Activated T-cell treated with anti-CD3 and anti-CD28 coated beads, Interleukin-2, amount 50 U/mL, for 24 hours (primary cell): ENCODE measurements at regions not wholly inside any gene's neighbourhood (a gene's known extent, or its start where the extent isn't known, plus 50 kb on each side); places are given as distances from the start of the nearest gene placed in this dataset.

Source experiments
- DNase-seq: peaks from one replicate; pipeline ENCODE4 v3.0.0-alpha.2; 2020
- H3K27ac Mint-ChIP-seq: 2 replicates; pipeline ENCODE4 v1.8.0; 2020; ENCODE audit warnings: mild to moderate bottlenecking, mixed read lengths
- H3K27me3 Mint-ChIP-seq: 2 replicates; pipeline ENCODE4 v1.8.0; 2020; ENCODE audit warnings: mixed read lengths
- H3K36me3 Mint-ChIP-seq: 2 replicates; pipeline ENCODE4 v1.8.0; 2020; ENCODE audit warnings: low read depth, mixed read lengths
- H3K4me1 Mint-ChIP-seq: 2 replicates; pipeline ENCODE4 v1.8.0; 2020; ENCODE audit warnings: low read depth, mixed read lengths
- H3K4me3 Mint-ChIP-seq: 2 replicates; pipeline ENCODE4 v1.8.0; 2020; ENCODE audit warnings: mild to moderate bottlenecking, moderate library complexity, mixed read lengths
- H3K9me3 Mint-ChIP-seq: 2 replicates; pipeline ENCODE4 v1.8.0; 2020; ENCODE audit warnings: mixed read lengths

DNA sequence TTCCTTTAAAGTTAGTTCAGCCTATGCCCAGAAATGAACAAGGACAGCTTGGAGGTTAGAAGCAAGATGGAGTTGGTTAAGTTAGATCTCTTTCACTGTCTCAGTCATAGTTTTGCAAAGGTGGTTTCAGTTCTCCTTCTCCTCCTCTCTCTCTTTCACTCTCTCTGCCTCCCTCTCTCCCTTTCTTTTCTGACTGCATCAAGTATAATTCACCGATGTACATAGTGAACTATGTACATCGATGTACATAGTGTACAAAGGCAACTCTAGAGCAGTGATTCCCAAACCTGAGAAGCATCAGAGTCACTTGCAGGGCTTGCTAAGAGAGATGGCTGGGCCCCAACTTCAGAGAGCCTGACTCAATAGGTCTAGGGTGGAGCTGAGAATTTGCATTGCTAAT lies 1259.7 kb downstream of the TYW1 start:
- no peaks in the 10 kb centered on the region for H3K4me1 Mint-ChIP-seq
- H3K27ac Mint-ChIP-seq = no peak overlapping the region
- no peaks in the 10 kb centered on the region for H3K27me3 Mint-ChIP-seq
- no peak overlapping the region for H3K4me3 Mint-ChIP-seq
- H3K36me3 Mint-ChIP-seq = no peaks in the 10 kb centered on the region
- H3K9me3 Mint-ChIP-seq = peaks cover 18% of the 10 kb centered on the region
- DNase-seq = no peak

DNA sequence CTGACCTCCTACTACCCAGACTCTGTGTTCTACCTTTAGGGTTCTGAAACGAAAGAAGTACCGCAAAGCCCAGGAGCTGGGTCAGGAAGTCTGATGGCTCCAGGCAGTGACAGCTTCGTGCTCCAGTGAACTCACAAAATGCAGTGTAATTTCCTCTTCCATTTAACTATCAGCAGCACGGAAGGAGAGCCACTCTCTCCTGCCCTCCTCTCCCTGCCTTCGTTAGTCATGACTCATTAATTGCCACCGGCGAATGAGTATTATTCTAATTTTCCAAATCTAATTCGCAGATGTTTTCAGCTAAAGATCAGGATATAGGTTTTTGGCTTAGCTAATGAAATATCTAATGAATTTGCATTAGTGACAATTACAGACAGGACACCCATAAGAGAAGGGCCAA lies 1262.0 kb downstream of the TYW1 start:
- H3K36me3 Mint-ChIP-seq = no peaks in the 10 kb centered on the region
- no peaks in the 10 kb centered on the region for H3K4me1 Mint-ChIP-seq
- no peaks in the 10 kb centered on the region for H3K27me3 Mint-ChIP-seq
- no peak for DNase-seq
- H3K27ac Mint-ChIP-seq = no peak overlapping the region
- peaks cover 16% of the 10 kb centered on the region for H3K9me3 Mint-ChIP-seq
- no peak overlapping the region for H3K4me3 Mint-ChIP-seq

DNA sequence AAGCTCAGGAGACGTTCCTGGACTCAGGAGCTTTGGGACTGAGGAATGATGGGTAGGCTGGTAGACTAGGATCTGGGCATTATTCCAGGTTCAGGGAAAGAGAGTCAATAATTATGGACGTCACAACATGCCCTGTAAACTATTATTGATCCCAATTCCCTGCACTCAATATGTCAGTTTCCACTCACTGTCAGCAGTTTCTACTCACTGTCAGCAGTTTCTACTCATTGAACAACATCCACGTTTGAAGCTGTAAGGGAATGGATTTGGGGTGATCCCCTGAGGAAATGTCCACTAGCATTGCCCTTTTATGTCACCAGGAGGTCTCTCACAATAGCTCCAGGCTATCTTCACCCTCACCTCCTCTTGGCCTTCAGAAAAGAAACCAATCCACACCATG lies 1268.6 kb downstream of the TYW1 start:
- Mint-ChIP-seq H3K9me3 (peaks cover 33% of the 10 kb centered on the region), H3K4me3 (no peak overlapping the region), H3K36me3 (no peaks in the 10 kb centered on the region), H3K4me1 (no peaks in the 10 kb centered on the region), H3K27me3 (no peaks in the 10 kb centered on the region), H3K27ac (no peak overlapping the region)
- DNase-seq = no peak

DNA sequence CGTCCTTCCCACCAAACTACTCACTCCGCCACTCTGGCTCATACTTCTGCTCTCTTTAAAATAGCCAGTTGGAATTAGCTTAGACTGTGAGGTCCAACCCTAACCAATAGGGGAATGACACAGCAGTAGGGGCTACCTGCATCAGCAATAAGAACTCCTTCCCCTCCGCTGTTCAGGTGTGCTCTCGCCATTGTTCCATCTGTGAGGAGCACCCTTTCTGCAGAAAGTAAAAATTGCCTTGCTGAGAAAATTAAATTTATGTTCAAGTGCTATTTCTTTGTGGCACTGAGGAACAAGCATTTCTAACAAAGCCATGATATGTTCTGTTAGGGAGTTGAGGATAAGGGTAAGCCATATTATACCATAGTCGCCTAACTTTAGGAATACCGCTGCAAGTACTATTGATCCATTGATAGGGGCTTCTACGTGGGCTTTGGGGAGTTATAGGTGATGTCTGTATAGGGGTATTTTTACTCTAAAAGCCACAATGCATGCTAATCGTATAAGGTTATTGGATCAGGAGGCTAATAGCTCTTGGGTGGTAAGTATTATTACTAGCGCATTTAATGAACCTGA lies 1269.5 kb downstream of the TYW1 start:
- DNase-seq = no peak
- Mint-ChIP-seq H3K4me3 (no peak overlapping the region), H3K27ac (no peak overlapping the region), H3K36me3 (no peaks in the 10 kb centered on the region), H3K27me3 (no peaks in the 10 kb centered on the region), H3K9me3 (peaks cover 26% of the 10 kb centered on the region), H3K4me1 (no peaks in the 10 kb centered on the region)

DNA sequence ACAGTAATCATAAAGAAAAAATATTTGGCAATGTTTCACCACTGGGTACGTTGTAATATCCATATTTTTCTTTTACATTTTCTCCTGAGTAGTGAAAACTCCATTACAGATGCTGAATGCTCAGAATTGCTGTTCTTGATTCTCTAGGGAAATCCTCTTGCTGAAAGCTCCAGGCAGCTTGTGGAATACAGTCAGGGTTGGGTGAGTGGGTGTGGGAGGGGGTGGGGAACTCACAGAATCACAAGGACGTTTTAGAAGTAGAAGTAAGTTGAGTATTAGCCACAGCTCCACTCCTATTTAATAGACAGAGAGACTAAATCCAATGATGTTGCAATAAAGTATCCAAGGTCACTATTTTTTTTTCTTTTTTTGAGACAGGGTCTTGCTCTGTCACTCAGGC lies 1270.9 kb downstream of the TYW1 start:
- H3K27me3 Mint-ChIP-seq = no peaks in the 10 kb centered on the region
- DNase-seq = no peak
- no peaks in the 10 kb centered on the region for H3K36me3 Mint-ChIP-seq
- no peak overlapping the region for H3K4me3 Mint-ChIP-seq
- H3K9me3 Mint-ChIP-seq = peaks cover 22% of the 10 kb centered on the region
- no peak overlapping the region for H3K27ac Mint-ChIP-seq
- no peaks in the 10 kb centered on the region for H3K4me1 Mint-ChIP-seq

DNA sequence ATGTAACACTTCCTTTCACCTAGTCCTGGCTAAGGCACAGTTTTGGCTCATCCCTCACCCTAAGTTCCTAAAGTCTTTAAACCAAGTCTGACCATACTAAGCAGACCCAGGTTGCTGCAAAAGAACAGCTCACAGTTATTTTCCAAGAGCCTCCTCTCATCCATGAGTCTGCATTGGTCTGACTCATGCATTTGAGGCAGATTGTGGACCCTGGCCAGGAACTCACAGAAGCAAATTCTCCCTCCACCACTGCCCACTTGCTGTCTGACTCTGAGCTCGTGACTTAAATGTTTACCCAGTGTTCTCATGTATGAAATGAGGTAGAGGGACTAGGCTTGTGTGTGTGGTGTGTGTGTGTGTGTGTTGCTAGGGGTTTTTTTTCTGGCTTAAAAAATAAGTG lies 1272.8 kb downstream of the TYW1 start:
- no peaks in the 10 kb centered on the region for H3K36me3 Mint-ChIP-seq
- H3K4me3 Mint-ChIP-seq = no peak overlapping the region
- H3K4me1 Mint-ChIP-seq = no peaks in the 10 kb centered on the region
- DNase-seq = no peak
- no peaks in the 10 kb centered on the region for H3K27me3 Mint-ChIP-seq
- H3K9me3 Mint-ChIP-seq = peaks cover 20% of the 10 kb centered on the region
- no peak overlapping the region for H3K27ac Mint-ChIP-seq

DNA sequence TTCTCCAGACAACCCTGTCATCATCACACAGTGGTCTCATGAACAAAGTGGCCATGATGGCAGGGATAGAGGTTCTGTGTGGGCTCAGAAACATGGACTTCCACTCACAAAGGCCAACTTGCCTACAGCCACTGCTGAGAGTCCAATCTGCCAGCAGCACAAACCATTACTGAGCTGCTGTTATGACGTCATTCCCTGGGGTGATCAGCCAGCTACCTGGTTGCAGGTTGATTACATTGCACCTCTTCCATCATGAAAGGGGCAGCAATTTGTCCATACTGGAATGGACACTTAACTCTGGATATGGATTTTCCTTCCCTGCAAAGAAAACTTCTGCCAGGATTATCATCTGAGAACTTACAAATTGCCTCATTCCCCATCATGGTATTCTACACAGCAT lies 1275.9 kb downstream of the TYW1 start:
- Mint-ChIP-seq H3K36me3 (no peaks in the 10 kb centered on the region), H3K27me3 (no peaks in the 10 kb centered on the region), H3K4me3 (no peak overlapping the region), H3K9me3 (peaks cover 6% of the 10 kb centered on the region), H3K4me1 (no peaks in the 10 kb centered on the region), H3K27ac (no peak overlapping the region)
- DNase-seq = no peak

DNA sequence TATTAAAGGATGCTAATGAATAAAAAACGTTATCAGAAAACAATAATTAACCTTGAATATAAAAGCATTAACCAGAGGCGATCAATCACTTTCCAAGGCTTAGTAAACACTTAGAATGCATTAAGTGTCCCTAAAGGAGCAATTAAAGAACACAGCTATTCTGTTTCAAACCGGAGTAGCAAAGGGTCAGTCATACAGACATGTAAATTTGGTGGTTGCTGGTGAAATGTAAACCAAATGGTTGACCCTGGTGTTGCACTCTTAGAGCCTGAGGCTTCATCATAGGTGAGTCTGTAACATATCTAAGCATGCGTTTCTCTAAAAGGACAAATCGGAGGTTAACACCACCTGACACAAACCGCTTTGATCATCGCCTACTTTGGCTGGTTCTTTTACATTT lies 1280.1 kb downstream of the TYW1 start:
- Mint-ChIP-seq H3K36me3 (no peaks in the 10 kb centered on the region), H3K27me3 (no peaks in the 10 kb centered on the region), H3K4me3 (no peak overlapping the region), H3K9me3 (peaks cover 11% of the 10 kb centered on the region), H3K4me1 (no peaks in the 10 kb centered on the region), H3K27ac (no peak overlapping the region)
- DNase-seq = no peak

DNA sequence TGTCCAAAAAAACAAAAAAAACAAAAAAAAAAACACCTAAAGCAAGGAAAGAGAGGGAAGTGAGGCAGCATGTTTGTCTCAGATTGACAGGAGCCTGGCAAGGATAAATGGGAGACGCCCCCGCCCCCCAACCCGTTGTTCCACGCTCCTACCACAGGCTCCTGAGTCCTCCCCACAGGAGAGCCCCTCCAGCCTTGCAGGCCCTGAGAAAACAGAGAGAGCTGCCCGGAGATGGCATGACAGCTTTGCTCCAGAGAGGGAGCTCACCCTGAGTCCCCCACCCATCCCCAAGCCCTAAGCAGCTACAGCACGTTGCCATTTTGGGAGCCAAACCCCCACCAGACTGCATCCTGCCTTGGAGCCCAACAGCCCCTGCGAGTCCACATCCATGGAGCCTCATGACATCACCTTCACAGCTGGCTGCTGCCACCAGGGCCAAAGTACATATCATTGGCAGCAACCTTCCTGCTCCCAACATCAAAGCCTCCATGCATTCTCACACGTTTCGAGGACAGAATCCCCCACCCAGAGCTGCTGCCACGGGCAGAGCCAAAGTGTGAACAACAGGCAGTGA lies 1283.3 kb downstream of the TYW1 start:
- Mint-ChIP-seq H3K36me3 (no peaks in the 10 kb centered on the region), H3K9me3 (peaks cover 25% of the 10 kb centered on the region), H3K4me1 (no peaks in the 10 kb centered on the region), H3K27ac (no peak overlapping the region), H3K4me3 (no peak overlapping the region), H3K27me3 (no peaks in the 10 kb centered on the region)
- no peak for DNase-seq

DNA sequence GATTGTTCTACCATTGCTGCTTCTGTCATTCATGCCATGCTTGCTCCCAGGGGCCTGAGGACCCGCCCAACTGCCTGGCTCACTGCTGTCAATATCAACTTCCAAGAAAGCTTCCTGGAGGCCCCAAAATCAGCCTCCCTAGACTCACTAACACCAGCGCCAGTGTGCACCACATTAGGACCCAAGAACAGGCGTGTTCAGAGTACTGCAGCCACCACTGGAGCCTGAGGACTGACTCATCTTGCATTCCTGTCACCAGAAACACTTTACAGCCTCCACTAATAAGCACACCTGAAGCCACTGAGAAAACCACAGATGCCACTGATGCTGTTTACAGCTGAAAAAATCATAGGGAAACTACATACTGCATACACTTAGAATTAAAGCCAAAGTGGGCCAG lies 1284.3 kb downstream of the TYW1 start:
- DNase-seq = no peak
- H3K4me3 Mint-ChIP-seq = no peak overlapping the region
- H3K4me1 Mint-ChIP-seq = no peaks in the 10 kb centered on the region
- H3K27ac Mint-ChIP-seq = no peak overlapping the region
- H3K9me3 Mint-ChIP-seq = peaks cover 29% of the 10 kb centered on the region
- no peaks in the 10 kb centered on the region for H3K27me3 Mint-ChIP-seq
- no peaks in the 10 kb centered on the region for H3K36me3 Mint-ChIP-seq

DNA sequence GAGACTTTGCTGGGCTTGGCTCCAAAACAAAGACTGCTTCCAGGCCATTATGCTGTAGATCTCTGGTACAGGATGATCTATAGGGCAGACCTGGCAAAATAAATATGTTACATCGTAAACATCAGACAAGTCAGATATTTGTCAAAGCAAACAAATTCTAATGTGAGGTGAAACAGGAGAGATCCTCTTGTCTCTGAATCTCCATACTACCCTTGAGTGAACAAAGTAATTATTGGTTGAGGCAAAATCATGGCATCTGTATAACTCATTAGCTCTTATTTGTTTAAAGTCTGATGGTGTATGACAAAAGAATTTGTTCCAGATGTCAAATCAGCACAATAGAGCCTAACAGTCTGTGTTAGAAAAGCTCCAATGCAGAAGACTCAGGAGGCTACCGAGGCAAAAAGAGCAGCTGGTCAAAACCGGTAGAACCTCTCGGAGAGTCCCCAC lies 1291.5 kb downstream of the TYW1 start:
- Mint-ChIP-seq H3K4me1 (no peaks in the 10 kb centered on the region), H3K27me3 (no peaks in the 10 kb centered on the region), H3K36me3 (no peaks in the 10 kb centered on the region), H3K9me3 (peaks cover 41% of the 10 kb centered on the region), H3K27ac (no peak overlapping the region), H3K4me3 (no peak overlapping the region)
- DNase-seq = no peak

DNA sequence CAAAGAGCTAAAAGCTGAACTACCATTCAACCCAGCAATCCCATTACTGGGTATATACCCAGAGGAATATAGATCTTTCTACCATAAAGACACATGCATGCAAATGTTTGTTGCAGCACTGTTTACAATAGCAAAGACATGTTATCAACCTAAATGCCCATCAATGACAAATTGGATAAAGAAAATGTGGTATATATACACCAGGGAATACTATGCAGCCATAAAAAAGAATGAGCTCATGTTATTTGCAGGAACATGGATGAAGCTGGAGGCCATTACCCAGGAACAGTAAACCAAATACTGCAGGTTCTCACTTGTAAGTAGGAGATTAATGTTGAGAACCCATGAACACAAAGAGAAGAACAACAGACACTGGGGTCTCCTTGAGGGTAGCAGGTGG lies 1295.1 kb downstream of the TYW1 start:
- no peaks in the 10 kb centered on the region for H3K4me1 Mint-ChIP-seq
- DNase-seq = no peak
- no peak overlapping the region for H3K27ac Mint-ChIP-seq
- no peaks in the 10 kb centered on the region for H3K27me3 Mint-ChIP-seq
- peaks cover 25% of the 10 kb centered on the region for H3K9me3 Mint-ChIP-seq
- H3K4me3 Mint-ChIP-seq = no peak overlapping the region
- H3K36me3 Mint-ChIP-seq = no peaks in the 10 kb centered on the region

DNA sequence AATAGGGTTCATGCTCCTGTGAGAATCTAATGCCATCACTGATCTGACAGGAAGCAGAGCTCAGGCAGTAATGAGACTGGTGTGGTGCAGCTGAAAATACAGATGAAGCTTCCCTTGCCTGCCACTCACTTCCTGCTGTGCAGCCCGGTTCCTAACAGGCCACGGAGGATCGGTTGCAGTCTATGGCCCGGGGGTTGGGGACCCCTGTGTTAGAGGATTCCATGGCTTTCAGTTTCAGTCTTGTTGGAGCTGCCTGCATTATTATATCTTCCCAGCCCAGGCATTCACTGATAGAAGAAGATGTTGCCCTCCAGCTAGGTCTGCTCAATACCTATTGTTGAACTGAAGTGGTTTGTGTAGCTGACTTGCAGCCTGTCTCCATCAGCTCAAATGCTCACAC lies 1298.8 kb downstream of the TYW1 start:
- Mint-ChIP-seq H3K36me3 (no peaks in the 10 kb centered on the region), H3K4me1 (no peaks in the 10 kb centered on the region), H3K9me3 (peaks cover 26% of the 10 kb centered on the region), H3K4me3 (no peak overlapping the region), H3K27me3 (no peaks in the 10 kb centered on the region), H3K27ac (no peak overlapping the region)
- no peak for DNase-seq

DNA sequence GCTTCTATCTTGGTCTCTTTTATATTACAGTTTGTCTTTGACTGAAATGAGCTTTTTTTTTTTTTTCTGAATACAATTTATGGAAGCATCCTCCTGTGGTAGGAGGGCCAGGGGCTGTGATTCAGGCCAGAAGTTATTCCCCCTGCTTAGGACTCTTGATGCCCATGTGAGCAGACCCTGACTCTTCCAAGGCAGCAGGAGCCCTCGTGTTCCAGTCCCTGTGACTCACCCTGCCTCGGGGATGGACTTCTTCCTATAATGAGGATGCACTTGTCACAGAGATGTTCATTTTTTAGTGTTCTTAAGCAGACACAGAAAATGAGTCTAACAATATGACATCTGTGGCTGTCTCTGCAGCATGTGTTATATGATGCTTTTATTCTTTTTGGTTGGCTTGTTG lies 1293.7 kb upstream of the AUTS2 start:
- DNase-seq = no peak
- no peaks in the 10 kb centered on the region for H3K27me3 Mint-ChIP-seq
- H3K36me3 Mint-ChIP-seq = no peaks in the 10 kb centered on the region
- H3K4me1 Mint-ChIP-seq = no peaks in the 10 kb centered on the region
- H3K9me3 Mint-ChIP-seq = peaks cover 11% of the 10 kb centered on the region
- no peak overlapping the region for H3K27ac Mint-ChIP-seq
- H3K4me3 Mint-ChIP-seq = no peak overlapping the region

DNA sequence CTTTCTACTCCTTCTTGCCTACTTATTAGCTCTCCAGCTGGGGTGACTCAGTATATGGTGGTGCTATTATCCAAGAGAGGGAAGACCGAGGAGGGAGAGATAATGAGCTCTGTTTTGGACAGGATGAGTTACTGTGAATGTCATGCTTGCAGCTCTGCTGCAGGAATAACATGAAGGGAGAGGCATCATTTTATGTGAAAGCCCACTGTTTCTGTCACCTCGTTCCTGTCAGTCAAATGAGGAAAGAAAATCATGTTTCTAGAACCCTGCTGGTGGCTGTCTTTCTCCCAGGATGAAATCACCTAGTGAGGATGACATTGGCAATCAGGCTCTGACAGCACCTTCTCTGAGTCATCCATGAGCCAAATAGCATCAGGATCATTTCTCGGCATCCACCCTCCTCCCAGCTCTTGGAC lies 1291.6 kb upstream of the AUTS2 start:
- no peak for DNase-seq
- H3K4me1 Mint-ChIP-seq = no peaks in the 10 kb centered on the region
- H3K36me3 Mint-ChIP-seq = no peaks in the 10 kb centered on the region
- no peak overlapping the region for H3K27ac Mint-ChIP-seq
- H3K4me3 Mint-ChIP-seq = no peak overlapping the region
- H3K9me3 Mint-ChIP-seq = peaks cover 9% of the 10 kb centered on the region
- no peaks in the 10 kb centered on the region for H3K27me3 Mint-ChIP-seq

DNA sequence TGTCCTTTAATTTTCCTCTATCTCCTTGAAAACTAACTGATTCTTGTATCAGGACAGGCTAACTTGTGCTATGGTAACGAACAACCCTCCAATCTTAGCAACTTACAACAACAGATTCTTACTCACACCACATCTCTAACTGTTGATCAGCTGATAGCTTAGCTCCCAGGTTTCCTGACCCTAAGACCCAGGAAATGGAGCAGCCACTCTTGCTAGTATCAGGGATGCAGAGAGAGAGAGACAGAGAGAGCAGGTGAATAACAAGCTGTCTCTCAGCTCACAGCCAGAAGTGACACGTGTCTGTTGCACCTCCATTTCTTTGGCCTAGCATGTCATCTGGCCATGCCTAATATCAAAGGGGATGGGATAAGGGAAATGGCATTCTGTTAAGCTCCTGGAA lies 1289.0 kb upstream of the AUTS2 start:
- H3K9me3 Mint-ChIP-seq = peaks cover 15% of the 10 kb centered on the region
- no peaks in the 10 kb centered on the region for H3K36me3 Mint-ChIP-seq
- no peaks in the 10 kb centered on the region for H3K27me3 Mint-ChIP-seq
- DNase-seq = no peak
- H3K4me1 Mint-ChIP-seq = no peaks in the 10 kb centered on the region
- no peak overlapping the region for H3K4me3 Mint-ChIP-seq
- no peak overlapping the region for H3K27ac Mint-ChIP-seq
